Erythroblast (primary cell): ENCODE measurements at regions not wholly inside any gene's neighbourhood (a gene's known extent, or its start where the extent isn't known, plus 50 kb on each side); places are given as distances from the start of the nearest gene placed in this dataset.

Source experiments
- GATA1 ChIP-seq: IDR thresholded peaks from 2 replicates; pipeline ENCODE4 v1.6.1; 2011; ENCODE audit warnings: low read depth, mild to moderate bottlenecking, control low read depth, low read length, moderate library complexity
- POLR2A ChIP-seq: IDR thresholded peaks from 2 replicates; pipeline ENCODE4 v1.6.1; 2011; ENCODE audit warnings: mild to moderate bottlenecking, low read length

GRCh38 chr22:27399161-27399560, 402.4 kb downstream of the MN1 start:
- no peak for TF ChIP-seq POLR2A
- no peak for TF ChIP-seq GATA1
